Stomach (tissue), 4 donors: ENCODE measurements at regions not wholly inside any gene's neighbourhood (a gene's known extent, or its start where the extent isn't known, plus 50 kb on each side); places are given as distances from the start of the nearest gene placed in this dataset.

Experiments
- EP300 ChIP-seq: sonication (generic); formaldehyde crosslinking; IDR thresholded peaks from one replicate; pipeline ENCODE4 v1.6.1; 2017; ENCODE audit warnings: antibody characterized with exemption
- POLR2A ChIP-seq, 4 donors: fragments of 450-650 bp; IDR thresholded peaks; one replicate each; pipeline ENCODE4 v1.6.1; 2016; ENCODE audit warnings: antibody characterized with exemption in 4 of 4, control low read depth in 2 of 4, mild to moderate bottlenecking in 1 of 4, moderate library complexity in 1 of 4
- POLR2AphosphoS5 ChIP-seq, 3 donors: sonication (generic); formaldehyde crosslinking; IDR thresholded peaks; one replicate each; pipeline ENCODE4 v1.6.1; 2016; ENCODE audit warnings: antibody characterized with exemption in 3 of 3
- TF ChIP-seq, protein P1 (sequence below), 7 experiments: fragments of 450-650 bp in 4 of 7; fragments of 200-600 bp in 3 of 7; sonication (generic) in 3 of 7; IDR thresholded peaks; one replicate each; pipeline ENCODE4 v1.5.1; 2016 to 2019; ENCODE audit warnings: antibody characterized with exemption in 7 of 7, control low read depth in 2 of 7, mild to moderate bottlenecking in 1 of 7

DNA sequence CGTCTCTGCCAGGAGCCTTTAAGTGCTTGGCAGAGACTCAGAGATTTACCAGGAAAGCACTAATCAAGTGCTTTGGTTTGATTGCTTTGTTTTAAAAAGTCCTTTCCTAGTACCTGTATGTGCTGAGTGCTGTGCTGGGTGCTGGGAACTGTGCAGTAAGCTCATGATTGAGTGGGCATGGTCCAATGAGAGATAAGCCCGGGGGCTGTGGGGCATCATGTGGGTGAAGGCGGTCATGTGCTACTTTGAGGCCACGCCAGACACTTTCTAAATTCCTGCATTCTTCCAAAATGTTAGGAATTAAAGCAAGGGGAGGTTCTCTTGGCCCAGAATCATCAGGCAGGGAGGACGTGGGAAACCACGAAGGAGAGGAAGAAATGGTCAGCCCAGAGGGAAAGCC lies 109.0 kb downstream of the ACAA2 start:
- TF ChIP-seq, protein P1, sequence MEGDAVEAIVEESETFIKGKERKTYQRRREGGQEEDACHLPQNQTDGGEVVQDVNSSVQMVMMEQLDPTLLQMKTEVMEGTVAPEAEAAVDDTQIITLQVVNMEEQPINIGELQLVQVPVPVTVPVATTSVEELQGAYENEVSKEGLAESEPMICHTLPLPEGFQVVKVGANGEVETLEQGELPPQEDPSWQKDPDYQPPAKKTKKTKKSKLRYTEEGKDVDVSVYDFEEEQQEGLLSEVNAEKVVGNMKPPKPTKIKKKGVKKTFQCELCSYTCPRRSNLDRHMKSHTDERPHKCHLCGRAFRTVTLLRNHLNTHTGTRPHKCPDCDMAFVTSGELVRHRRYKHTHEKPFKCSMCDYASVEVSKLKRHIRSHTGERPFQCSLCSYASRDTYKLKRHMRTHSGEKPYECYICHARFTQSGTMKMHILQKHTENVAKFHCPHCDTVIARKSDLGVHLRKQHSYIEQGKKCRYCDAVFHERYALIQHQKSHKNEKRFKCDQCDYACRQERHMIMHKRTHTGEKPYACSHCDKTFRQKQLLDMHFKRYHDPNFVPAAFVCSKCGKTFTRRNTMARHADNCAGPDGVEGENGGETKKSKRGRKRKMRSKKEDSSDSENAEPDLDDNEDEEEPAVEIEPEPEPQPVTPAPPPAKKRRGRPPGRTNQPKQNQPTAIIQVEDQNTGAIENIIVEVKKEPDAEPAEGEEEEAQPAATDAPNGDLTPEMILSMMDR (IDR thresholded peaks at IDR 0.05), result no peak
- no peak for TF ChIP-seq EP300
- TF ChIP-seq POLR2A (IDR thresholded peaks at IDR 0.05), result no peak
- TF ChIP-seq POLR2AphosphoS5 (IDR thresholded peaks at IDR 0.05), result no peak
